ENCODE measurements at regions not wholly inside any gene's neighbourhood (a gene's known extent, or its start where the extent isn't known, plus 50 kb on each side); places are given as distances from the start of the nearest gene placed in this dataset.

- CTCF ChIA-PET, result interaction anchor here (1.2 kb wide), 1 partner anchor 50 kb away, joined by 3 read pairs; no protein-coding TSS in a partner anchor
Measured at GRCh38 chr4:80133240-80133783, 60.3 kb upstream of the ANTXR2 start.

GRCh38 chr4:80129785-80130184, 56.8 kb upstream of the ANTXR2 start:
- peaks cover 49% of the 10 kb centered on the region for H3K4me1 Mint-ChIP-seq
- peaks cover 24% of the 10 kb centered on the region for H3K36me3 Mint-ChIP-seq
- no peaks in the 10 kb centered on the region for H3K27me3 Mint-ChIP-seq
- ATAC-seq (no peak), DNase-seq (no peak)
- no peak overlapping the region for H3K4me3 Mint-ChIP-seq
- peaks cover 2% of the 10 kb centered on the region for H3K9me3 Mint-ChIP-seq (ENCODE audit: low read depth)
- CTCF ChIA-PET, result interaction anchor here (1.2 to 1.4 kb wide), 3 partner anchors 9 to 72 kb away, joined by 3 to 4 read pairs (median 3); no protein-coding TSS in a partner anchor
- H3K27ac Mint-ChIP-seq, result no peak overlapping the region

More at GRCh38 chr4:80133240-80133783, 60.3 kb upstream of the ANTXR2 start:
- Mint-ChIP-seq H3K4me3 (no peak overlapping the region), H3K27me3 (no peaks in the 10 kb centered on the region), H3K9me3 (ENCODE audit: low read depth) (peaks cover 3% of the 10 kb centered on the region), H3K36me3 (peaks cover 37% of the 10 kb centered on the region), H3K4me1 (peaks cover 32% of the 10 kb centered on the region), H3K27ac (no peak overlapping the region)
- ATAC-seq (no peak), DNase-seq (no peak)

GRCh38 chr4:80128941-80129340, 55.9 kb upstream of the ANTXR2 start:
- no peak for DNase-seq
- peak overlapping the region; percentile 24 for H3K27ac Mint-ChIP-seq
- H3K9me3 Mint-ChIP-seq (ENCODE audit: low read depth), result peaks cover 2% of the 10 kb centered on the region
- H3K4me1 Mint-ChIP-seq, result peaks cover 57% of the 10 kb centered on the region
- H3K36me3 Mint-ChIP-seq, result peaks cover 24% of the 10 kb centered on the region
- CTCF ChIA-PET, result interaction anchor here (1.0 to 5.0 kb wide), 5 partner anchors 9 to 73 kb away, joined by 3 to 135 read pairs (median 5); no protein-coding TSS in a partner anchor
- H3K4me3 Mint-ChIP-seq, result no peak overlapping the region
- no peak for ATAC-seq
- no peaks in the 10 kb centered on the region for H3K27me3 Mint-ChIP-seq

- DNase-seq, result no peak
Measured at GRCh38 chr4:80127870-80128419, 54.9 kb upstream of the ANTXR2 start.

GRCh38 chr4:80126435-80126834, 53.4 kb upstream of the ANTXR2 start:
- H3K27ac Mint-ChIP-seq, result peak overlapping the region; percentile 95
- peaks cover 29% of the 10 kb centered on the region for H3K36me3 Mint-ChIP-seq
- CTCF ChIA-PET, result interaction anchor here (0.7 to 5.0 kb wide), 16 partner anchors 11 to 314 kb away, joined by 3 to 135 read pairs (median 4); partner anchors contain the start of gene ANTXR2
- H3K27me3 Mint-ChIP-seq, result no peaks in the 10 kb centered on the region
- no peak overlapping the region for H3K4me3 Mint-ChIP-seq
- ATAC-seq (no peak), DNase-seq (no peak)
- peaks cover 3% of the 10 kb centered on the region for H3K9me3 Mint-ChIP-seq (ENCODE audit: low read depth)
- H3K4me1 Mint-ChIP-seq, result peaks cover 68% of the 10 kb centered on the region

More at GRCh38 chr4:80127870-80128419, 54.9 kb upstream of the ANTXR2 start:
- Mint-ChIP-seq H3K4me1 (peaks cover 64% of the 10 kb centered on the region), H3K27me3 (no peaks in the 10 kb centered on the region), H3K27ac (peak overlapping the region; percentile 91), H3K4me3 (no peak overlapping the region), H3K9me3 (ENCODE audit: low read depth) (peaks cover 2% of the 10 kb centered on the region), H3K36me3 (peaks cover 28% of the 10 kb centered on the region)
- no peak for ATAC-seq
- CTCF ChIA-PET, result interaction anchor here (1.0 to 5.0 kb wide), 6 partner anchors 10 to 72 kb away, joined by 3 to 135 read pairs (median 4); no protein-coding TSS in a partner anchor

GRCh38 chr4:80125252-80126177, 52.5 kb upstream of the ANTXR2 start:
- peaks cover 66% of the 10 kb centered on the region for H3K4me1 Mint-ChIP-seq
- ATAC-seq (peak; percentile 83), DNase-seq (peak; percentile 67)
- peaks cover 5% of the 10 kb centered on the region for H3K9me3 Mint-ChIP-seq (ENCODE audit: low read depth)
- H3K4me3 Mint-ChIP-seq, result peak overlapping the region; percentile 33
- H3K27me3 Mint-ChIP-seq, result no peaks in the 10 kb centered on the region
- peak overlapping the region; percentile 95 for H3K27ac Mint-ChIP-seq
- peaks cover 30% of the 10 kb centered on the region for H3K36me3 Mint-ChIP-seq
- CTCF ChIA-PET, result interaction anchor here (0.7 to 5.0 kb wide), 26 partner anchors 10 to 315 kb away, joined by 3 to 135 read pairs (median 4); partner anchors contain the start of gene ANTXR2

- Mint-ChIP-seq H3K9me3 (ENCODE audit: low read depth) (peaks cover 7% of the 10 kb centered on the region), H3K4me3 (peak overlapping the region; percentile 33), H3K36me3 (peaks cover 35% of the 10 kb centered on the region), H3K27ac (peak overlapping the region; percentile 95), H3K4me1 (peaks cover 63% of the 10 kb centered on the region), H3K27me3 (peaks cover 4% of the 10 kb centered on the region)
- ATAC-seq, result no peak
- CTCF ChIA-PET, result interaction anchor here (0.7 to 5.0 kb wide), 21 partner anchors 9 to 315 kb away, joined by 3 to 135 read pairs (median 4); partner anchors contain the start of gene ANTXR2
- DNase-seq, result no peak
Measured at GRCh38 chr4:80124246-80125211, 51.5 kb upstream of the ANTXR2 start.
